Stimulated activated CD4-positive, alpha-beta T cell treated with anti-CD3 and anti-CD28 coated beads, Interleukin-2, amount 100 ng/mL, for 48 hours (primary cell): ENCODE measurements at regions not wholly inside any gene's neighbourhood (a gene's known extent, or its start where the extent isn't known, plus 50 kb on each side); places are given as distances from the start of the nearest gene placed in this dataset.

Experiments
- DNase-seq, 2 donors: peaks; one replicate each; pipeline ENCODE4 v3.0.0-alpha.2; 2020

DNA sequence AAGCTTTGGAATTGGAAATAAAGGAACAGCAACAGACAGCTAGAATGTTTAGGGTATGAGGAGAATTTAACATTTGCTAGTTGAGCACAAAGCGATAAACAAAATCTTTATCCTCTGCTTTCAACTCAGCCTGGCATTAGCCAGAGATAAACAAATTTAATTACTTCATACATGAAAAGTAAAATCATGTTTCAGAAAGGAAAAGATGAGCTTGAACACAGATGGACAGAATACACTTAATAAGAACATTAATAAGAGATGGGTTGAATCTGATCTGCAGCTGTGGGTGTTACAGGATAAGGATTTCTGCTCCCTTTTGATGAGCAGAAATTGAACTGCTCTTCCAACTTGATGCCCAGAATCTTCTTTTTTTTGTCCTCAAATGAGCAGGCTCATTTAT is 275.2 kb downstream of the CSNK1G3 start:
- no peak for DNase-seq

- DNase-seq, result no peak
Measured at GRCh38 chr5:123786411-123786810, 274.4 kb downstream of the CSNK1G3 start.

GRCh38 chr5:123785162-123786071 is 273.4 kb downstream of the CSNK1G3 start:
- no peak for DNase-seq

DNA sequence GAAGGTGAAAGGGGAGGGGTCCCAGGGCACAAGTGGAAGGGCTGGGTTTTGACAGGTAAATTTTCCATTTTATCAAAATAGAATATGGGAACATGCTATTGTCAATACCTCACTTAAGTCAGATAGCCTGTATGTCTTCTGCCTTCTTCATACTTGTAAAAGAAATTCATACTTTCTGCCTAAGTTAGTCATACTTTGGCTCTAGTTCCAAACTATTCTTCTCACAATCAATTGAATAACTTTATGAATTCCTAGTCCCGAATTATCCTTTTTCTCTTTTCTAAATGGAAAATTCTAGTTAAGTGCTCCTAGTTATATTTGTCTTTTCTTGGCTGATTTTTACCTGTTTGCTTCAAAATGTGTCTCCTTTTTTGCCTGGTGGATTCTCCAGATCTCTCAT is 271.4 kb downstream of the CSNK1G3 start:
- no peak for DNase-seq

DNA sequence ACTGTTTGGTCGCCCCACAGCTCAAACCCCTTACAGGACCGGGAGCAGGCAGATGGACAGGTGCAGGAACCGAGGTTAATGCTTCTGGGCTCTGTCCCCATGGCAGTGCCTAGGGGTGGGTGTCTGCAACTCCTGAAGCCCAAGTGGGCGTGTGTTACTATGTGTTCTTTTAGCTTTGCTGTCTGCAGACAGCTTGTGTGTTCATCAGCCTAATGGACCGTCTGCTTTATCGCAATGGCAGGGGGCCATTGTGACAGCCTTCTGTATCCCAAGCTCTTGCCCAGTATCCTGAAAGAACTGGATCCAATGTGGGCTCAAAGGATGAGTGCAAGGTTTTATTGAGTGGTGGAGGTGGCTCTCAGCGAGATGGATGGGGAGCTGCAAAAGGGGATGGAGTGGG is 266.7 kb downstream of the CSNK1G3 start:
- no peak for DNase-seq

DNA sequence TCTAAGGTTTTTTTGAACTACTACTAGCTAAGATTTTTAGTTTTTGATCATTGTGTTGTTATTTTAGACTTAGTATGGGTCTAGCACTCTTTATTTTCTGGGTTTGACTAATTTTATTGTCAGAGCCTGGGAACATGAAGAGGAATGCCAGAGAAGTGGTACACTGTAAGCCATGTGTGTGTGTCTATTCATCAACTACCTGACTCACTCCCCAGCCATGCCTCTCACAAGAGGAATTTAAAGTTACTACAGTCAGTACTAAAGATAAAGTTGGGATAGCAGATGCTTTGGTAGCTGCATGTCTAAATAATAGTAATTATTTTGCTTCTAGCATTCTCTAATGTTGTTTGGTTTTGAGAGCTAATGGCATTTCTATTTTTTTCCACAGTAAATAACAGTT is 264.8 kb downstream of the CSNK1G3 start:
- no peak for DNase-seq

- DNase-seq, result no peak
Measured at GRCh38 chr5:123771715-123772114, 259.7 kb downstream of the CSNK1G3 start.

GRCh38 chr5:123763201-123763600 is 251.2 kb downstream of the CSNK1G3 start:
- DNase-seq, result no peak

DNA sequence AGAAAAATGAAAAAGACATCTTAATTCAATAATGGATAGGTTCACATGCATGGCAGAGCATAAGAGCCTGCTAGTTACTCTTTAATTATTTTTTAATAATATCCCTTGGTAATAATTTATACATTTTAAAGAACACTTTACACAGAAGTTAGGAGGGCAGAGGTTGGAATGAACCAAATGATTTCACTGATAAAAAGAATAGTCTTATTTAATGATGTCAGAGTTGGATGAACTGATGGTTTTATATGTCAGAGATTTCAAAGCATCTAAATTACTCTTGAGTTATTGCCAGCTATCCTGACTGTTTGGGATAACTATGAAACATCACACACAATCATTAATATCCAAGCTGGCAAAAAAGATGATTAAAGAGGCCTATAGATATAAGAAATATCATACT is 244.8 kb downstream of the CSNK1G3 start:
- no peak for DNase-seq

GRCh38 chr5:123756318-123756665 is 244.3 kb downstream of the CSNK1G3 start:
- DNase-seq, result no peak

DNA sequence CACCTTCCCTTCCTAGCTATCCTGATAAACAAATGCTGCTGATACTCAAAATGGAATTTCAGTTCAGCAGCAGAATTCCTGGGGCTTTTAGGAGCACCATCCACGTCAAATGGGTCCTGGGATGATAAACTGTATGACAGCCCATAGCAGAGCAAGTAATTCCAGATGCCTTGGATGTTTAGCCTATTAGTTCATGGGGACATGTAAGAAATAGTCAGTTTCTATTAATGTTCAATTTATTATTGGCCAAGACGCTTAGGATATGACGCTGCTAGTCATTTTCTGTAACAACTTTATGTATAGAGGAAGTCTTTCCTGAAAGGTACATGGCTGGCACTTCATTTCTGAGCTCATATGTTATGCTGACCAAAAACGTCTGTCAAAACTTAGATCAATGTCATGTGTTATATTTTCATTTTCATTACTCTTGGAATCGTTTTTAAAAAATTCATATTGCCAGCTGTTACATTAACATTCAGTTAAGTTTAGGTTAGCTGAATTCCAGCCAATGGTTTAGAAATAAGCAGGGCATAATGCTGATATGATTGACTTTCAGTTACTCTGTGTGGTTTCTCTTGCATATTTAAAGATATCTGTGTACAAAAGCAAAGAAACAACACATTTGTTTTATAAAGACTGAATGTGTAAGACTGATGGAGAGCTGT is 243.8 kb downstream of the CSNK1G3 start:
- DNase-seq, result no peak

GRCh38 chr5:123754908-123755307 is 242.9 kb downstream of the CSNK1G3 start:
- DNase-seq, result no peak

DNA sequence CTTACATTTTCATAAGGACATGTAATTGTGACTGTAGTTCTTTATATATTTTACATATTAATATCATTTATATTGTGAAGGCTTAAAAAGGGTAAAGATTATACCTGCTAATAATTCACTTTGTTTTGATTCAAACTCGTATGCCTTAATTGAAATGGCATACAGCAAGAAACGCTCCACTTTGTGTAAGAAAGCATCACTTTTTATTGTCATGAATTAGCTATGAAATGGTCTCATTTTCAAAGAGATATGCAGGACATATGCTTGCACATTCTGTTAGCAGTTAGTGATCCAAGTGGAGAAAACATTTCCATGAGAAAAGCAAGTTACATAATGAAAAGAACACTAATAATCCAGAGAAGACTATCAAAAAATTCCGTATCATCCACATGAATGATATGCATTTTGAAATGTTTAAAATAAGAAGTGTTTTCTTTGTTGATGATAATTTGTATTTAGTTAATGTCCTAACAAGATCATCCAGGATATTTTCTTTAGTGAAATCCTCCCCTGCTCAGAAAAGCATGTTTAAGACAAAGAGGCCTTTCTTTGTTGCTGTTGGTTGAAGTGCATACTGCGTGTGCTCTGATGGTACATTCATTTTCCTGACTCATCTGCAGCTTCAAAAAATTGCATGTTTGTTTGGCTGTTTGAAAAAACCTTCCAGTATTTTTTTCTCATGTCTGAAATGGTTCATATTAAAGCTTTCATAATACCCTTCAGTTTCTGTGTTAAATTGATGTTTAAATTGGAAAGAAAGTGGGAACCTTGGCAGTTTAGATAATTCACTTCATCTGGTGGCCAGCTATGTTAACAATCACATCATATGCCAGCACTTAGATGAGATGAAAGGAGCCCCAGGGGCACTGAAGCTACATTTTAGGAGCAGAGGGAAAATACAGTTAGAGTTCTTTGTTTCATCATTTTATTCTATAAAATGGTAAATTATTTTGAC is 242.2 kb downstream of the CSNK1G3 start:
- no peak for DNase-seq

- no peak for DNase-seq
Measured at GRCh38 chr5:123753180-123753936, 241.4 kb downstream of the CSNK1G3 start.

- no peak for DNase-seq
Measured at GRCh38 chr5:123752552-123753179, 240.7 kb downstream of the CSNK1G3 start.

GRCh38 chr5:123751670-123752069 is 239.7 kb downstream of the CSNK1G3 start:
- DNase-seq, result no peak

DNA sequence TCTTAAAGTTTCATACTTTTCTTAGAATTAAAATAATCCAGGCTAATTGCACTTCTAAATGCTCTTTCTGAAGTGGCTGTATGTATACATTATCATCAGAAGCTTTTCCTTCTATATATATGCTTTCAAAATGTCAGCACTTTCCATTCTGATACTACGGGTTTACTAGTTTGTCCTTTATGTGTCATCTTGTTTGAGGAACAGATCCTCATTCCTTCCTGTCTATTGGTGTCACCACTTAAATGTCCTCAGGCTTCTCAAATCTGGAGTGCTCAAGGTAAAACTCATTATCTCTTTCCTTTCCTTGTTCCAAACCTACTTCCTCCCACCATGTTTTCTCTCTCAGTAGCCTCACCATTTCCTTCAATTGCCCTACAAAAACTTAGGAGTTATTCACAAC is 236.3 kb downstream of the CSNK1G3 start:
- DNase-seq, result no peak

DNA sequence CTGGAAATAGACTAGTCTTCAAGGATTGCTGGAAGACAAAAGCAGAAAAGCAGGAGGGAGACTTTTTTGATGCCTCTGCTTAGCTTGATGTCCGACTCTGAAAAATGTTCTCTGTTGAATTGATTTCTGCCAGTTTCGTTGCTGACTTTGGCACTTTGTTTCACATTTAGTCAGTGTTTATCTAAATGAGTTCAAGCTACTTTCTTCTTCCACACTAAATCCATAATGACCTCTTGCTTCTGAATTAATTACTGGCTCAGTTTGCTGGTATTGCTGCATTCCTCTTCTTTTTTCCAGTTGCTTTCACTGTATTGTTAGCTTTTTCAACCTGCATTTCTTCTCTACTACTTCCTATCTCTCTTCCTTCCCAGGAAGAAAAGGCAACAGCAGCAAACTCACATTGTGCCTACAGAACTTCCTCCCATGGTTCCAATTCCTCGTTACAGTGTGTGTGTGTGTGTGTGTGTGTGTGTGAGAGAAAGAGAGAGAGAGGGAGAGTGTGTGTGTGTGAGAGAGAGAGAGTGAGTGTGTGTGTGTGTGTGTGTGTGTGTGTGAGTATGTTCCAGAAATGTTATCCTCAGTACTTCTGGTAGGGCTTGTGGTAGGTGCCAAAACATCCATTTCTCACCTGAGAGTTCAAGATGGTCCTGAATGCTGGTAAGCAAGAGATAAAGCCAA is 234.8 kb downstream of the CSNK1G3 start:
- no peak for DNase-seq

- no peak for DNase-seq
Measured at GRCh38 chr5:123743990-123744583, 232.1 kb downstream of the CSNK1G3 start.

GRCh38 chr5:123735384-123735783 is 223.4 kb downstream of the CSNK1G3 start:
- no peak for DNase-seq

GRCh38 chr5:123732257-123732656 is 220.3 kb downstream of the CSNK1G3 start:
- DNase-seq, result no peak
